SU-DHL-6 (cell line): ENCODE measurements at regions not wholly inside any gene's neighbourhood (a gene's known extent, or its start where the extent isn't known, plus 50 kb on each side); places are given as distances from the start of the nearest gene placed in this dataset.
"Not testable (repeated sequence)": the region's sequence is repeated elsewhere in the genome, so short reads cannot be mapped to it uniquely, and the experiment has no call there.

Source experiments
- H2AFZ ChIP-seq: fragments of 200-600 bp; sonication (generic); 2 replicates; pipeline ENCODE4 v1.6.1; 2014; ENCODE audit warnings: low read depth, mild to moderate bottlenecking, moderate library complexity, mixed read lengths, antibody characterized with exemption, low read length; ENCODE audit not compliant: severe bottlenecking
- H3F3A ChIP-seq: fragments of 200-600 bp; shearing (Covaris generic); 2 replicates; pipeline ENCODE4 v1.6.0; 2016; ENCODE audit warnings: antibody characterized with exemption, mild to moderate bottlenecking; ENCODE audit not compliant: insufficient read depth
- H3K27ac ChIP-seq: fragments of 200-600 bp; sonication (generic); 2 replicates; pipeline ENCODE4 v1.5.1; 2016; ENCODE audit warnings: low read depth, mild to moderate bottlenecking, low read length, moderate library complexity, mixed read lengths
- H3K27me3 ChIP-seq: fragments of 200-600 bp; sonication (generic), shearing (Covaris generic); 2 replicates; pipeline ENCODE4 v1.6.0; 2014; ENCODE audit warnings: mild to moderate bottlenecking, low read length
- H3K36me3 ChIP-seq: fragments of 200-600 bp; sonication (generic); 2 replicates; pipeline ENCODE4 v1.6.1; 2014; ENCODE audit warnings: mild to moderate bottlenecking, low read length, mixed read lengths
- H3K4me2 ChIP-seq: fragments of 300-600, 200-600 bp; shearing (Covaris generic), sonication (generic); 2 replicates; pipeline ENCODE4 v1.6.0; 2014; ENCODE audit warnings: low read length, low read depth, mild to moderate bottlenecking; ENCODE audit not compliant: poor library complexity, severe bottlenecking
- H3K4me3 ChIP-seq: fragments of 200-600 bp; sonication (generic); 2 replicates; pipeline ENCODE4 v1.5.1; 2014; ENCODE audit warnings: antibody characterized with exemption, low read length, mild to moderate bottlenecking, mixed read lengths; ENCODE audit not compliant: insufficient read depth, poor library complexity, severe bottlenecking
- H3K79me2 ChIP-seq: fragments of 200-600 bp; sonication (generic); 2 replicates; pipeline ENCODE4 v1.6.1; 2014; ENCODE audit warnings: mild to moderate bottlenecking, low read length, moderate library complexity; ENCODE audit not compliant: insufficient read depth
- H3K9ac ChIP-seq: fragments of 200-600 bp; sonication (generic); 2 replicates; pipeline ENCODE4 v1.7.0; 2014; ENCODE audit warnings: mild to moderate bottlenecking, low read length
- H3K9me2 ChIP-seq: fragments of 200-600 bp; sonication (generic); replicated peaks from 2 replicates; pipeline ENCODE4 v1.6.1; 2014; ENCODE audit warnings: low read length; ENCODE audit not compliant: insufficient read depth
- H3K9me3 ChIP-seq: fragments of 200-600 bp; sonication (generic); 2 replicates; pipeline ENCODE4 v1.6.1; 2014; ENCODE audit warnings: low read length, mixed read lengths; ENCODE audit not compliant: insufficient read depth
- H4K20me1 ChIP-seq: fragments of 200-600 bp; sonication (generic); 2 replicates; pipeline ENCODE4 v1.6.1; 2014; ENCODE audit warnings: low read depth, mild to moderate bottlenecking, antibody characterized with exemption, low read length, moderate library complexity, mixed read lengths
- CTCF ChIP-seq: fragments of 200-600 bp; sonication (generic); IDR thresholded peaks from one replicate; pipeline ENCODE4 v1.5.1; 2017; ENCODE audit warnings: antibody characterized with exemption, mild to moderate bottlenecking, low read length, moderate library complexity; ENCODE audit not compliant: insufficient read depth, poor library complexity, severe bottlenecking
- EZH2phosphoT487 ChIP-seq: fragments of 200-600 bp; sonication (generic), shearing (Covaris generic); conservative IDR thresholded peaks from 2 replicates; pipeline ENCODE4 v1.6.1; 2018; ENCODE audit warnings: mild to moderate bottlenecking, antibody characterized with exemption, low read length, moderate library complexity, mixed read lengths

GRCh38 chr7:81187753-81188152, 268.9 kb upstream of the SEMA3C start:
- no peaks in the 10 kb centered on the region for H3K9me2 ChIP-seq
- H3K36me3 ChIP-seq = no peaks in the 10 kb centered on the region
- H4K20me1 ChIP-seq = no peaks in the 10 kb centered on the region
- TF ChIP-seq EZH2phosphoT487 = no peak
- TF ChIP-seq CTCF = no peak
- H3K27me3 ChIP-seq = no peaks in the 10 kb centered on the region
- no peaks in the 10 kb centered on the region for H3K9me3 ChIP-seq
- H3K4me3 ChIP-seq = no peak overlapping the region
- H3F3A ChIP-seq = no peaks in the 10 kb centered on the region
- no peak overlapping the region for H3K4me2 ChIP-seq
- no peak overlapping the region for H3K27ac ChIP-seq
- H3K9ac ChIP-seq = no peak overlapping the region
- H3K79me2 ChIP-seq = no peaks in the 10 kb centered on the region
- H2AFZ ChIP-seq = no peak overlapping the region

GRCh38 chr7:81186691-81187090, 267.8 kb upstream of the SEMA3C start:
- no peak overlapping the region for H3K4me2 ChIP-seq
- no peak overlapping the region for H3K4me3 ChIP-seq
- no peaks in the 10 kb centered on the region for H3K9me3 ChIP-seq
- no peak for TF ChIP-seq CTCF
- TF ChIP-seq EZH2phosphoT487 = no peak
- H2AFZ ChIP-seq = no peak overlapping the region
- H3K9me2 ChIP-seq = no peaks in the 10 kb centered on the region
- H3K27ac ChIP-seq = no peak overlapping the region
- H3K27me3 ChIP-seq = no peaks in the 10 kb centered on the region
- H3F3A ChIP-seq = no peaks in the 10 kb centered on the region
- H3K9ac ChIP-seq = no peak overlapping the region
- no peaks in the 10 kb centered on the region for H4K20me1 ChIP-seq
- no peaks in the 10 kb centered on the region for H3K79me2 ChIP-seq
- no peaks in the 10 kb centered on the region for H3K36me3 ChIP-seq

- Histone ChIP-seq H3K4me3 (no peak overlapping the region), H3K27me3 (no peaks in the 10 kb centered on the region), H3K27ac (no peak overlapping the region), H3K9me2 (no peaks in the 10 kb centered on the region), H3K36me3 (no peaks in the 10 kb centered on the region), H3K9me3 (no peaks in the 10 kb centered on the region), H3K9ac (no peak overlapping the region), H4K20me1 (no peaks in the 10 kb centered on the region), H2AFZ (no peak overlapping the region), H3K79me2 (no peaks in the 10 kb centered on the region), H3K4me2 (no peak overlapping the region), H3F3A (no peaks in the 10 kb centered on the region)
- TF ChIP-seq EZH2phosphoT487 (no peak), CTCF (no peak)
These were observed 266.2 kb upstream of the SEMA3C start for GRCh38 chr7:81185072-81185471.

- no peak overlapping the region for H3K4me2 ChIP-seq
- no peak overlapping the region for H3K4me3 ChIP-seq
- no peaks in the 10 kb centered on the region for H3K36me3 ChIP-seq
- H3K27ac ChIP-seq = no peak overlapping the region
- H3K27me3 ChIP-seq = no peaks in the 10 kb centered on the region
- no peak for TF ChIP-seq EZH2phosphoT487
- TF ChIP-seq CTCF = no peak
- no peak overlapping the region for H3K9ac ChIP-seq
- no peaks in the 10 kb centered on the region for H3K9me3 ChIP-seq
- no peaks in the 10 kb centered on the region for H4K20me1 ChIP-seq
- no peaks in the 10 kb centered on the region for H3K79me2 ChIP-seq
- no peak overlapping the region for H2AFZ ChIP-seq
- no peaks in the 10 kb centered on the region for H3F3A ChIP-seq
- H3K9me2 ChIP-seq = no peaks in the 10 kb centered on the region
These were observed 264.5 kb upstream of the SEMA3C start for GRCh38 chr7:81183326-81183725.

- not testable (repeated sequence) for H3K27ac ChIP-seq, H3F3A ChIP-seq, H3K27me3 ChIP-seq, H3K4me3 ChIP-seq, H3K9me2 ChIP-seq, H3K9me3 ChIP-seq, H3K4me2 ChIP-seq, H3K36me3 ChIP-seq, H3K9ac ChIP-seq, H3K79me2 ChIP-seq, H4K20me1 ChIP-seq, H2AFZ ChIP-seq
These were observed 263.2 kb upstream of the SEMA3C start for GRCh38 chr7:81182056-81182455.
